Colonic mucosa (tissue), 4 donors: ENCODE measurements at regions not wholly inside any gene's neighbourhood (a gene's known extent, or its start where the extent isn't known, plus 50 kb on each side); places are given as distances from the start of the nearest gene placed in this dataset.
A peak's percentile ranks its signal among the peaks of the same experiment; 100 is the strongest.
"Not testable (repeated sequence)": the region's sequence is repeated elsewhere in the genome, so short reads cannot be mapped to it uniquely, and the experiment has no call there.

ENCODE experiments used
- DNase-seq: peaks from one replicate; pipeline ENCODE4 v3.0.0-alpha.2; 2020
- H3K27ac ChIP-seq: fragments of 200-600 bp; one replicate; pipeline ENCODE4 v1.8.0; 2021
- H3K27me3 ChIP-seq: fragments of 200-600 bp; one replicate; pipeline ENCODE4 v1.8.0; 2021
- H3K36me3 ChIP-seq: fragments of 200-600 bp; one replicate; pipeline ENCODE4 v1.8.0; 2021
- H3K4me1 ChIP-seq: fragments of 200-600 bp; one replicate; pipeline ENCODE4 v1.8.0; 2021; ENCODE audit warnings: mild to moderate bottlenecking
- H3K4me3 ChIP-seq: fragments of 200-600 bp; one replicate; pipeline ENCODE4 v1.8.0; 2021
- H3K9ac ChIP-seq, 2 donors: one replicate each; pipeline ENCODE4 v1.7.0; 2013; ENCODE audit warnings: control low read depth in 2 of 2, low read depth in 2 of 2, low read length in 2 of 2
- H3K9me3 ChIP-seq: fragments of 200-600 bp; one replicate; pipeline ENCODE4 v1.8.0; 2021
- CTCF ChIP-seq: fragments of 200-600 bp; IDR thresholded peaks from one replicate; pipeline ENCODE4 v1.8.0; 2022; ENCODE audit warnings: antibody characterized with exemption, mild to moderate bottlenecking
- intact Hi-C: fragments of 100-400 bp; cut with DNase I; formaldehyde crosslinking; loops from one replicate; pipeline ENCODE4 v1.14.1; 2022
- donor health status: healthy.
- donor health status: DM: no; HTN: no; CAD: no.
- donor health status: DM: no; HTN: no; CAD: no.

GRCh38 chr3:193033226-193033780, 115.6 kb upstream of the MB21D2 start:
- Histone ChIP-seq H3K36me3 (no peaks in the 10 kb centered on the region), H3K4me3 (no peak overlapping the region), H3K27me3 (no peaks in the 10 kb centered on the region), H3K9me3 (no peaks in the 10 kb centered on the region), H3K4me1 (no peaks in the 10 kb centered on the region), H3K27ac (no peak overlapping the region), H3K9ac (no peak overlapping the region)
- no peak for TF ChIP-seq CTCF
- DNase-seq = no peak
- intact Hi-C loops = no loop called here

DNA sequence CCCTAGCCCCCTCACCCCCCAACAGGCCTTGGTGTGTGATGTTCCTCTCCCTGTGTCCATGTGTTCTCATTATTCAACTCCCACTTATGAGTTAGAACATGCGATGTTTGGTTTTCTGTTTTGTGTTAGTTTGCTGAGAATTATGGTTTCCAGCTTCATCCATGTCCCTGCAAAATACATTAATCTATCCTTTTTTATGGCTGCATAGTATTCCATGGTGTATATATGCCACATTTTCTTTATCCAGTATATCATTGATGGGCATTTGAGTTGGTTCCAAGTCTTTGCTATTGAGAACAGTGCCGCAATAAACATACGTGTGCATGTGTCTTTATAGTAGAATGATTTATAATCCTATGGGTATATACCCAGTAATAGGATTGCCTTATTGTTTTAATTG, 120.2 kb upstream of the MB21D2 start:
- H3K4me3 ChIP-seq, H3K36me3 ChIP-seq, H3K9ac ChIP-seq, H3K27me3 ChIP-seq, intact Hi-C loops, H3K4me1 ChIP-seq, DNase-seq, H3K27ac ChIP-seq, H3K9me3 ChIP-seq: not testable (repeated sequence)

DNA sequence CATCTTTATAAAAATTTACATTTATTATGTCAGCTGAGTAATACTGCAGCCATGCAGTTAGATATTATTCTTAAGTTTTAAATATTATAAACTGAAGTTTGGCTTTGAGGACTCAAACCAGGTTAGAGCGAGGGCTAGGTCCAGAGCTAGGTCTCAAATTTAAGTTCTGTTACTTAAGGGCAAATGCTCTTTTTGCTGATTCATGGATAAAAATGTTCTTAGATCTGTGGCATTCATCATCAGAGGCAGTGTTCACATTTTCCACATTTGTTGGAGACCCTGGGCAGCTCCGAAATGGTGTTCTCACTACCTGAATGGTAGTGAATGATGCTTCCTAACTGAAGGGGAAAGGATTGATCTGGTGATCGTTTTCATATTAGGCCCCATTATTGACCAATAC, 121.4 kb upstream of the MB21D2 start:
- no peaks in the 10 kb centered on the region for H3K36me3 ChIP-seq
- H3K27ac ChIP-seq = no peak overlapping the region
- no peak overlapping the region for H3K4me3 ChIP-seq
- H3K4me1 ChIP-seq = no peaks in the 10 kb centered on the region
- no peak for TF ChIP-seq CTCF
- no peak overlapping the region for H3K9ac ChIP-seq
- no peak for DNase-seq
- H3K27me3 ChIP-seq = no peaks in the 10 kb centered on the region
- no peaks in the 10 kb centered on the region for H3K9me3 ChIP-seq
- intact Hi-C loops = no loop called here

GRCh38 chr3:193040836-193041672, 123.4 kb upstream of the MB21D2 start:
- DNase-seq = no peak
- Histone ChIP-seq H3K4me3 (no peak overlapping the region), H3K36me3 (no peaks in the 10 kb centered on the region), H3K4me1 (no peaks in the 10 kb centered on the region), H3K9me3 (no peaks in the 10 kb centered on the region), H3K27me3 (no peaks in the 10 kb centered on the region), H3K27ac (no peak overlapping the region), H3K9ac (no peak overlapping the region)
- peak; percentile 21 for TF ChIP-seq CTCF
- intact Hi-C loops = loop anchor here (2.0 to 10.0 kb wide), 2 partner anchors 224 to 534 kb away; no protein-coding TSS in a partner anchor

- H3K27ac ChIP-seq = no peak overlapping the region
- no peaks in the 10 kb centered on the region for H3K36me3 ChIP-seq
- intact Hi-C loops = loop anchor here (10.0 kb wide), 1 partner anchor 528 kb away; no protein-coding TSS in a partner anchor
- H3K4me1 ChIP-seq = no peaks in the 10 kb centered on the region
- H3K27me3 ChIP-seq = no peaks in the 10 kb centered on the region
- DNase-seq = no peak
- no peak overlapping the region for H3K4me3 ChIP-seq
- no peaks in the 10 kb centered on the region for H3K9me3 ChIP-seq
- no peak overlapping the region for H3K9ac ChIP-seq
- TF ChIP-seq CTCF = no peak
Observed at GRCh38 chr3:193046371-193046770, 128.7 kb upstream of the MB21D2 start.

DNA sequence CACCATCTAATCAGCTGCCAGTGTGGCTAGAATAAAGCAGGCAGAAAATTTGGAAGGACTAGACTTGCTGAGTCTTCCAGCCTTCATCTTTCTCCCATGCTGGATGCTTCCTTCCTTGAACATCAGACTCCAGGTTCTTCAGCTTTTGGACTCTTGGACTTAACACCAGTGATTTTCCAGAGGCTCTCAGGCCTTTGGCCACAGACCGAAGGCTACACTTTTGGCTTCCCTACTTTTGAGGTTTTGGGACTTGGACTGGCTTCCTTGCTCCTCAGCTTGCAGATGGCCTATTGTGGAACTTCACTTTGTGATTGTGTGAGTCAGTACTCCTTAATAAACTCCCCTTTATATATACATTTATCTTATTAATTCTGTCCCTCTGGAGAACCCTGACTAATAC, 129.8 kb upstream of the MB21D2 start:
- not testable (repeated sequence) for H3K27me3 ChIP-seq, H3K4me3 ChIP-seq, H3K4me1 ChIP-seq, H3K9me3 ChIP-seq, H3K9ac ChIP-seq, H3K27ac ChIP-seq, DNase-seq, H3K36me3 ChIP-seq
- intact Hi-C loops = loop anchor here (10.0 kb wide), 1 partner anchor 527 kb away; no protein-coding TSS in a partner anchor
